B cell (primary cell): ENCODE measurements at regions not wholly inside any gene's neighbourhood (a gene's known extent, or its start where the extent isn't known, plus 50 kb on each side); places are given as distances from the start of the nearest gene placed in this dataset.

Experiments
- ATAC-seq: fragments of 200-7000 bp; cut with Tn5 transposase; one replicate; pipeline ENCODE4 v1.10.0; 2021; ENCODE audit warnings: low read depth, mild to moderate bottlenecking, moderate number of reproducible peaks, moderate library complexity
- CTCF ChIA-PET: fragments of 350-600 bp; sonication (Branson Sonifier 250); formaldehyde crosslinking; loops from one replicate; lab custom pipeline; 2021; ENCODE audit warnings: antibody characterized with exemption, inconsistent platforms; lab: Charles Lee
- POLR2A ChIA-PET: fragments of 350-600 bp; sonication (Branson Sonifier 250); formaldehyde crosslinking; loops from one replicate; lab custom pipeline; 2021; ENCODE audit warnings: antibody characterized with exemption; lab: Charles Lee
- DNase-seq: peaks from one replicate; pipeline ENCODE4 v3.0.0; 2013
- H2AFZ ChIP-seq: 2 replicates; pipeline ENCODE4 v1.6.1; 2012; ENCODE audit warnings: mild to moderate bottlenecking, low read depth, low read length; ENCODE audit not compliant: insufficient read depth, poor library complexity, severe bottlenecking
- H3K27ac ChIP-seq, 2 donors: 1 replicate in 1 of 2; 2 replicates in 1 of 2; pipeline ENCODE4 v1.5.1; 2012 to 2013; ENCODE audit warnings: low read length in 2 of 2, mild to moderate bottlenecking in 2 of 2, moderate library complexity in 1 of 2
- H3K27me3 ChIP-seq, 4 experiments: fragments of 200-600 bp in 1 of 4; sonication (generic) in 1 of 4; replicated peaks in 1 of 4; 1 replicate in 2 of 4; 2 replicates in 2 of 4; pipeline versions ENCODE4 v1.6.1 to v1.7.0; 2013 to 2016; ENCODE audit warnings: low read length in 3 of 4, mild to moderate bottlenecking in 2 of 4, mixed read lengths in 1 of 4, moderate library complexity in 1 of 4; ENCODE audit not compliant: insufficient read depth in 4 of 4, control insufficient read depth in 3 of 4; ENCODE audit errors: control extremely low read depth in 1 of 4
- H3K36me3 ChIP-seq, 2 experiments: replicated peaks in 1 of 2; 1 replicate in 1 of 2; 2 replicates in 1 of 2; pipeline versions ENCODE4 v1.6.1 to v1.7.1; 2013; ENCODE audit warnings: low read length in 1 of 2; ENCODE audit not compliant: insufficient read depth in 2 of 2, control insufficient read depth in 1 of 2; ENCODE audit errors: control extremely low read depth in 1 of 2, extremely low read depth in 1 of 2
- H3K4me1 ChIP-seq, 2 donors: fragments of 200-600 bp in 1 of 2; sonication (generic) in 1 of 2; 1 replicate in 1 of 2; 2 replicates in 1 of 2; pipeline versions ENCODE4 v1.5.1 to v1.6.1; 2013 to 2017; ENCODE audit warnings: low read length in 2 of 2; ENCODE audit not compliant: control insufficient read depth in 2 of 2, insufficient read depth in 2 of 2
- H3K4me2 ChIP-seq: replicated peaks from 2 replicates; pipeline ENCODE3; 2012; ENCODE audit warnings: mild to moderate bottlenecking, low read depth, low read length; ENCODE audit not compliant: poor library complexity, severe bottlenecking
- H3K4me3 ChIP-seq, 5 experiments: fragments of 200-600 bp in 1 of 5; sonication (generic) in 1 of 5; 1 replicate in 3 of 5; 2 replicates in 2 of 5; pipeline versions ENCODE4 v1.5.1 to v1.7.0; 2011 to 2016; ENCODE audit warnings: low read length in 4 of 5, mild to moderate bottlenecking in 4 of 5, low read depth in 2 of 5, control low read depth in 1 of 5, moderate library complexity in 1 of 5; ENCODE audit not compliant: insufficient read depth in 1 of 5; ENCODE audit errors: control extremely low read depth in 1 of 5, extremely low read depth in 1 of 5
- H3K79me2 ChIP-seq: fragments of 200-600 bp; sonication (generic); one replicate; pipeline ENCODE4 v1.6.0; 2016; ENCODE audit warnings: low read length; ENCODE audit not compliant: control insufficient read depth, insufficient read depth
- H3K9ac ChIP-seq: fragments of 200-600 bp; sonication (generic); 2 replicates; pipeline ENCODE4 v1.6.1; 2017; ENCODE audit warnings: mild to moderate bottlenecking, low read length, moderate library complexity
- H3K9me3 ChIP-seq, 3 donors: one replicate each; pipeline versions ENCODE4 v1.6.1 to v1.7.1; 2013; ENCODE audit warnings: low read length in 2 of 3; ENCODE audit not compliant: control insufficient read depth in 2 of 3, insufficient read depth in 1 of 3; ENCODE audit errors: control extremely low read depth in 1 of 3
- H4K20me1 ChIP-seq: 2 replicates; pipeline ENCODE4 v1.6.0; 2012; ENCODE audit warnings: mild to moderate bottlenecking, low read length; ENCODE audit not compliant: insufficient read depth, control insufficient read depth, poor library complexity, severe bottlenecking
- H3K27ac Mint-ChIP-seq: one replicate; pipeline ENCODE4 v1.8.0; 2021; ENCODE audit warnings: mixed read lengths
- H3K27me3 Mint-ChIP-seq: one replicate; pipeline ENCODE4 v1.8.0; 2021; ENCODE audit warnings: mixed read lengths
- H3K4me1 Mint-ChIP-seq: one replicate; pipeline ENCODE4 v1.8.0; 2021; ENCODE audit warnings: mixed read lengths
- H3K4me3 Mint-ChIP-seq: one replicate; pipeline ENCODE4 v1.8.0; 2021; ENCODE audit warnings: mixed read lengths
- H3K9me3 Mint-ChIP-seq: one replicate; pipeline ENCODE4 v1.8.0; 2022; ENCODE audit warnings: mixed read lengths; ENCODE audit not compliant: insufficient read depth
- CTCF ChIP-seq: fragments of 200-600 bp; IDR thresholded peaks from one replicate; pipeline ENCODE4 v1.8.0; 2022; ENCODE audit warnings: antibody characterized with exemption, mild to moderate bottlenecking
- EZH2 ChIP-seq: IDR thresholded peaks from 2 replicates; pipeline ENCODE4 v1.6.1; 2012; ENCODE audit warnings: borderline replicate concordance, low read depth, mild to moderate bottlenecking, moderate library complexity, low read length; ENCODE audit not compliant: insufficient read depth, poor library complexity, severe bottlenecking
- WGBS: methylation state at CpG from one replicate; pipeline ENCODE4 v1.1.5; 2013; ENCODE audit warnings: missing lambda C conversion rate; ENCODE audit not compliant: insufficient coverage; 5-methylcytosine and 5-hydroxymethylcytosine counted together
- intact Hi-C: fragments of 100-400 bp; cut with micrococcal nuclease; formaldehyde crosslinking; loops from one replicate; pipeline ENCODE4 v1.10.0; 2022

- DNase-seq (no peak), ATAC-seq (no peak)
- no CpG with 5 or more reads among the region's 3 CpGs for WGBS
- H3K4me1 ChIP-seq = no peaks in the 10 kb centered on the region
- H3K4me1 Mint-ChIP-seq = no peaks in the 10 kb centered on the region
- POLR2A ChIA-PET = no interaction called here
- H3K4me3 Mint-ChIP-seq = no peak overlapping the region
- no peaks in the 10 kb centered on the region for H3K27me3 Mint-ChIP-seq
- H3K79me2 ChIP-seq = no peaks in the 10 kb centered on the region
- no peak overlapping the region for H2AFZ ChIP-seq
- no peak overlapping the region for H3K4me3 ChIP-seq
- H3K9me3 ChIP-seq = no peaks in the 10 kb centered on the region
- CTCF ChIA-PET = interaction anchor here (1.3 kb wide), 1 partner anchor 9 kb away, joined by 3 read pairs; no protein-coding TSS in a partner anchor
- intact Hi-C loops = no loop called here
- H3K27ac ChIP-seq = no peak overlapping the region
- no peaks in the 10 kb centered on the region for H3K36me3 ChIP-seq
- TF ChIP-seq CTCF = no peak
- no peak for TF ChIP-seq EZH2
- H3K9ac ChIP-seq = no peak overlapping the region
- H4K20me1 ChIP-seq = no peaks in the 10 kb centered on the region
- no peak overlapping the region for H3K4me2 ChIP-seq
- no peaks in the 10 kb centered on the region for H3K27me3 ChIP-seq
- no peaks in the 10 kb centered on the region for H3K9me3 Mint-ChIP-seq
- H3K27ac Mint-ChIP-seq = no peak overlapping the region
Measured at GRCh38 chr3:21894459-21895340, 143.7 kb upstream of the ZNF385D start.

GRCh38 chr3:21898316-21898715 lies 147.3 kb upstream of the ZNF385D start:
- no peak overlapping the region for H3K4me3 Mint-ChIP-seq
- no peak overlapping the region for H3K4me2 ChIP-seq
- no peak overlapping the region for H3K27ac ChIP-seq
- ATAC-seq = no peak
- no peaks in the 10 kb centered on the region for H3K36me3 ChIP-seq
- H3K9me3 Mint-ChIP-seq = no peaks in the 10 kb centered on the region
- no peaks in the 10 kb centered on the region for H3K79me2 ChIP-seq
- H3K9me3 ChIP-seq = no peaks in the 10 kb centered on the region
- H3K27me3 ChIP-seq = no peaks in the 10 kb centered on the region
- DNase-seq = no peak
- H4K20me1 ChIP-seq = no peaks in the 10 kb centered on the region
- H3K4me1 Mint-ChIP-seq = no peaks in the 10 kb centered on the region
- H3K4me1 ChIP-seq = no peaks in the 10 kb centered on the region
- no peak overlapping the region for H3K9ac ChIP-seq
- CTCF ChIA-PET = no interaction called here
- no peak overlapping the region for H3K4me3 ChIP-seq
- no peaks in the 10 kb centered on the region for H3K27me3 Mint-ChIP-seq
- no peak for TF ChIP-seq CTCF
- TF ChIP-seq EZH2 = no peak
- POLR2A ChIA-PET = no interaction called here
- H2AFZ ChIP-seq = no peak overlapping the region
- no peak overlapping the region for H3K27ac Mint-ChIP-seq
- intact Hi-C loops = no loop called here
